K562 (cell line): ENCODE measurements at regions not wholly inside any gene's neighbourhood (a gene's known extent, or its start where the extent isn't known, plus 50 kb on each side); places are given as distances from the start of the nearest gene placed in this dataset.

Experiments used
- GTF2A2 ChIP-seq: IDR thresholded peaks from 2 replicates; pipeline ENCODE4 v1.6.1; 2016; ENCODE audit warnings: mild to moderate bottlenecking, missing genetic modification characterization, missing compliant biosample characterization
- HNRNPH1 ChIP-seq: fragments of 200-400 bp; formaldehyde crosslinking; optimal IDR thresholded peaks from 2 replicates; pipeline ENCODE3; 2017; ENCODE audit warnings: low read depth, mild to moderate bottlenecking, low read length, moderate library complexity
- NFIX ChIP-seq: fragments of 250-450 bp; sonication (Bioruptor Pico); IDR thresholded peaks from 2 replicates; pipeline ENCODE4 v1.4.0; 2020; ENCODE audit warnings: low read depth, mild to moderate bottlenecking, moderate library complexity
- SIX5 ChIP-seq, 2 experiments: IDR thresholded peaks; 2 replicates each; pipeline ENCODE4 v1.6.1; 2011; ENCODE audit warnings: low read length in 2 of 2, borderline replicate concordance in 1 of 2, low read depth in 1 of 2, mild to moderate bottlenecking in 1 of 2, moderate library complexity in 1 of 2; ENCODE audit not compliant: insufficient read depth in 1 of 2
- TF ChIP-seq, protein P1 (sequence below): fragments of 250-450 bp; sonication (Bioruptor Pico); IDR thresholded peaks from 2 replicates; pipeline ENCODE4 v1.4.0; 2020; ENCODE audit warnings: mild to moderate bottlenecking, moderate library complexity
- TF ChIP-seq, protein P2 (sequence below): sonication (generic); formaldehyde crosslinking; IDR thresholded peaks from 2 replicates; pipeline ENCODE4 v1.8.0; 2022; ENCODE audit warnings: missing genetic modification reagents, mild to moderate bottlenecking, borderline replicate concordance
- TF ChIP-seq, protein P3 (sequence below), 2 experiments: fragments of 150-350 bp in 1 of 2; IDR thresholded peaks; 2 replicates each; pipeline ENCODE4 v1.6.1; 2012 to 2016; ENCODE audit warnings: low read depth in 2 of 2, low read length in 2 of 2, mild to moderate bottlenecking in 1 of 2, moderate library complexity in 1 of 2
- TF ChIP-seq, protein P4 (sequence below): sonication (generic); formaldehyde crosslinking; IDR thresholded peaks from 2 replicates; pipeline ENCODE4 v1.8.0; 2022; ENCODE audit warnings: mild to moderate bottlenecking, missing genetic modification reagents

DNA sequence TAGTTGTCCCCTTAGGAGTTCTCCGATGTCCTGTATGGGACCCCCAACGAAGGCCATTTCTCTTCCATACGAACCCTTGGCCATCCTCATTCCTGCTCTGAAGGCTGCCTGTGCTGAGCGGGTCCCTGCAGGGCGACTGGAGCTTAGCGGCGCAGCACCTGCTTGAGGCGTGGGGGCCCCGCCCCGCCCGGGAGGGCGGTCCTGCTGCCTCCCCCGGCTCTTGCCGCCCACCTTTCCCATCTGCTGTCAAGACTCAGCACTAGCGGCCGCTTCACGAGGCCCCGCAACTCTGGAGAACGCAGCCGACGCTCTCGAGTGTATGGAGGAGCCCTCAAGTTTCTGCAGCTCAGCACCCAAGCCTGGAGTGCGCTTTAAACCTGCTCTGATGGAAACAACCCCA lies 197.7 kb downstream of the TRIML1 start (continued):
- TF ChIP-seq, protein P1, sequence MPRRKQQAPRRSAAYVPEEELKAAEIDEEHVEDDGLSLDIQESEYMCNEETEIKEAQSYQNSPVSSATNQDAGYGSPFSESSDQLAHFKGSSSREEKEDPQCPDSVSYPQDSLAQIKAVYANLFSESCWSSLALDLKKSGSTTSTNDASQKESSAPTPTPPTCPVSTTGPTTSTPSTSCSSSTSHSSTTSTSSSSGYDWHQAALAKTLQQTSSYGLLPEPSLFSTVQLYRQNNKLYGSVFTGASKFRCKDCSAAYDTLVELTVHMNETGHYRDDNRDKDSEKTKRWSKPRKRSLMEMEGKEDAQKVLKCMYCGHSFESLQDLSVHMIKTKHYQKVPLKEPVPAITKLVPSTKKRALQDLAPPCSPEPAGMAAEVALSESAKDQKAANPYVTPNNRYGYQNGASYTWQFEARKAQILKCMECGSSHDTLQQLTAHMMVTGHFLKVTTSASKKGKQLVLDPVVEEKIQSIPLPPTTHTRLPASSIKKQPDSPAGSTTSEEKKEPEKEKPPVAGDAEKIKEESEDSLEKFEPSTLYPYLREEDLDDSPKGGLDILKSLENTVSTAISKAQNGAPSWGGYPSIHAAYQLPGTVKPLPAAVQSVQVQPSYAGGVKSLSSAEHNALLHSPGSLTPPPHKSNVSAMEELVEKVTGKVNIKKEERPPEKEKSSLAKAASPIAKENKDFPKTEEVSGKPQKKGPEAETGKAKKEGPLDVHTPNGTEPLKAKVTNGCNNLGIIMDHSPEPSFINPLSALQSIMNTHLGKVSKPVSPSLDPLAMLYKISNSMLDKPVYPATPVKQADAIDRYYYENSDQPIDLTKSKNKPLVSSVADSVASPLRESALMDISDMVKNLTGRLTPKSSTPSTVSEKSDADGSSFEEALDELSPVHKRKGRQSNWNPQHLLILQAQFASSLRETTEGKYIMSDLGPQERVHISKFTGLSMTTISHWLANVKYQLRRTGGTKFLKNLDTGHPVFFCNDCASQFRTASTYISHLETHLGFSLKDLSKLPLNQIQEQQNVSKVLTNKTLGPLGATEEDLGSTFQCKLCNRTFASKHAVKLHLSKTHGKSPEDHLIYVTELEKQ (CRISPR knock-in tag): no peak
- TF ChIP-seq SIX5 (IDR thresholded peaks at IDR 0.05; ENCODE audit: borderline replicate concordance in 1 of 2, insufficient read depth in 1 of 2, low read depth in 1 of 2, low read length in 2 of 2) (no peak), HNRNPH1 (no peak), NFIX (CRISPR knock-in tag) (no peak), GTF2A2 (tag) (no peak)
- TF ChIP-seq, protein P2, sequence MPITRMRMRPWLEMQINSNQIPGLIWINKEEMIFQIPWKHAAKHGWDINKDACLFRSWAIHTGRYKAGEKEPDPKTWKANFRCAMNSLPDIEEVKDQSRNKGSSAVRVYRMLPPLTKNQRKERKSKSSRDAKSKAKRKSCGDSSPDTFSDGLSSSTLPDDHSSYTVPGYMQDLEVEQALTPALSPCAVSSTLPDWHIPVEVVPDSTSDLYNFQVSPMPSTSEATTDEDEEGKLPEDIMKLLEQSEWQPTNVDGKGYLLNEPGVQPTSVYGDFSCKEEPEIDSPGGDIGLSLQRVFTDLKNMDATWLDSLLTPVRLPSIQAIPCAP (CRISPR knock-in tag): no peak
- TF ChIP-seq, protein P3, sequence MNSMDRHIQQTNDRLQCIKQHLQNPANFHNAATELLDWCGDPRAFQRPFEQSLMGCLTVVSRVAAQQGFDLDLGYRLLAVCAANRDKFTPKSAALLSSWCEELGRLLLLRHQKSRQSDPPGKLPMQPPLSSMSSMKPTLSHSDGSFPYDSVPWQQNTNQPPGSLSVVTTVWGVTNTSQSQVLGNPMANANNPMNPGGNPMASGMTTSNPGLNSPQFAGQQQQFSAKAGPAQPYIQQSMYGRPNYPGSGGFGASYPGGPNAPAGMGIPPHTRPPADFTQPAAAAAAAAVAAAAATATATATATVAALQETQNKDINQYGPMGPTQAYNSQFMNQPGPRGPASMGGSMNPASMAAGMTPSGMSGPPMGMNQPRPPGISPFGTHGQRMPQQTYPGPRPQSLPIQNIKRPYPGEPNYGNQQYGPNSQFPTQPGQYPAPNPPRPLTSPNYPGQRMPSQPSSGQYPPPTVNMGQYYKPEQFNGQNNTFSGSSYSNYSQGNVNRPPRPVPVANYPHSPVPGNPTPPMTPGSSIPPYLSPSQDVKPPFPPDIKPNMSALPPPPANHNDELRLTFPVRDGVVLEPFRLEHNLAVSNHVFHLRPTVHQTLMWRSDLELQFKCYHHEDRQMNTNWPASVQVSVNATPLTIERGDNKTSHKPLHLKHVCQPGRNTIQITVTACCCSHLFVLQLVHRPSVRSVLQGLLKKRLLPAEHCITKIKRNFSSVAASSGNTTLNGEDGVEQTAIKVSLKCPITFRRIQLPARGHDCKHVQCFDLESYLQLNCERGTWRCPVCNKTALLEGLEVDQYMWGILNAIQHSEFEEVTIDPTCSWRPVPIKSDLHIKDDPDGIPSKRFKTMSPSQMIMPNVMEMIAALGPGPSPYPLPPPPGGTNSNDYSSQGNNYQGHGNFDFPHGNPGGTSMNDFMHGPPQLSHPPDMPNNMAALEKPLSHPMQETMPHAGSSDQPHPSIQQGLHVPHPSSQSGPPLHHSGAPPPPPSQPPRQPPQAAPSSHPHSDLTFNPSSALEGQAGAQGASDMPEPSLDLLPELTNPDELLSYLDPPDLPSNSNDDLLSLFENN (IDR thresholded peaks at IDR 0.05; ENCODE audit: low read depth in 2 of 2, low read length in 2 of 2): no peak
- TF ChIP-seq, protein P4, sequence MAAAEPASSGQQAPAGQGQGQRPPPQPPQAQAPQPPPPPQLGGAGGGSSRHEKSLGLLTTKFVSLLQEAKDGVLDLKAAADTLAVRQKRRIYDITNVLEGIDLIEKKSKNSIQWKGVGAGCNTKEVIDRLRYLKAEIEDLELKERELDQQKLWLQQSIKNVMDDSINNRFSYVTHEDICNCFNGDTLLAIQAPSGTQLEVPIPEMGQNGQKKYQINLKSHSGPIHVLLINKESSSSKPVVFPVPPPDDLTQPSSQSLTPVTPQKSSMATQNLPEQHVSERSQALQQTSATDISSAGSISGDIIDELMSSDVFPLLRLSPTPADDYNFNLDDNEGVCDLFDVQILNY (CRISPR knock-in tag): no peak
